Activated B cell treated with CpG ODN at 0.5 μM for 24 hours (primary cell): ENCODE measurements at regions not wholly inside any gene's neighbourhood (a gene's known extent, or its start where the extent isn't known, plus 50 kb on each side); places are given as distances from the start of the nearest gene placed in this dataset.

Source experiments
- ATAC-seq: fragments of 200-7000 bp; cut with Tn5 transposase; one replicate; pipeline ENCODE4 v1.10.0; 2021; ENCODE audit warnings: low read depth, mild to moderate bottlenecking, moderate library complexity
- CTCF ChIA-PET: fragments of 350-600 bp; sonication (Branson Sonifier 250); formaldehyde crosslinking; loops from one replicate; lab custom pipeline; 2021; ENCODE audit warnings: antibody characterized with exemption; lab: Charles Lee
- POLR2A ChIA-PET: fragments of 350-600 bp; sonication (Branson Sonifier 250); formaldehyde crosslinking; loops from one replicate; lab custom pipeline; 2021; ENCODE audit warnings: antibody characterized with exemption; lab: Charles Lee
- DNase-seq: peaks from one replicate; pipeline ENCODE4 v3.0.0; 2022
- H3K27ac Mint-ChIP-seq: one replicate; pipeline ENCODE4 v1.8.0; 2020; ENCODE audit warnings: mixed read lengths
- H3K27me3 Mint-ChIP-seq: one replicate; pipeline ENCODE4 v1.8.0; 2021; ENCODE audit warnings: mixed read lengths
- H3K36me3 Mint-ChIP-seq: one replicate; pipeline ENCODE4 v1.8.0; 2021; ENCODE audit warnings: low read depth, mixed read lengths
- H3K4me1 Mint-ChIP-seq: one replicate; pipeline ENCODE4 v1.8.0; 2021; ENCODE audit warnings: mixed read lengths
- H3K4me3 Mint-ChIP-seq: one replicate; pipeline ENCODE4 v1.8.0; 2020; ENCODE audit warnings: mild to moderate bottlenecking, mixed read lengths
- H3K9me3 Mint-ChIP-seq: one replicate; pipeline ENCODE4 v1.8.0; 2020; ENCODE audit warnings: mixed read lengths
- intact Hi-C: fragments of 100-400 bp; cut with micrococcal nuclease; formaldehyde crosslinking; loops from one replicate; pipeline ENCODE4 v1.15.1; 2024
- TF ChIP-seq, protein P1 (sequence below): fragments of 200-600 bp; IDR thresholded peaks from one replicate; pipeline ENCODE4 v1.8.0; 2022; ENCODE audit warnings: antibody characterized with exemption, mild to moderate bottlenecking

- ATAC-seq: no peak
- POLR2A ChIA-PET: no interaction called here
- no peaks in the 10 kb centered on the region for H3K27me3 Mint-ChIP-seq
- CTCF ChIA-PET: no interaction called here
- no peak for DNase-seq
- no peaks in the 10 kb centered on the region for H3K4me1 Mint-ChIP-seq
- TF ChIP-seq, protein P1, sequence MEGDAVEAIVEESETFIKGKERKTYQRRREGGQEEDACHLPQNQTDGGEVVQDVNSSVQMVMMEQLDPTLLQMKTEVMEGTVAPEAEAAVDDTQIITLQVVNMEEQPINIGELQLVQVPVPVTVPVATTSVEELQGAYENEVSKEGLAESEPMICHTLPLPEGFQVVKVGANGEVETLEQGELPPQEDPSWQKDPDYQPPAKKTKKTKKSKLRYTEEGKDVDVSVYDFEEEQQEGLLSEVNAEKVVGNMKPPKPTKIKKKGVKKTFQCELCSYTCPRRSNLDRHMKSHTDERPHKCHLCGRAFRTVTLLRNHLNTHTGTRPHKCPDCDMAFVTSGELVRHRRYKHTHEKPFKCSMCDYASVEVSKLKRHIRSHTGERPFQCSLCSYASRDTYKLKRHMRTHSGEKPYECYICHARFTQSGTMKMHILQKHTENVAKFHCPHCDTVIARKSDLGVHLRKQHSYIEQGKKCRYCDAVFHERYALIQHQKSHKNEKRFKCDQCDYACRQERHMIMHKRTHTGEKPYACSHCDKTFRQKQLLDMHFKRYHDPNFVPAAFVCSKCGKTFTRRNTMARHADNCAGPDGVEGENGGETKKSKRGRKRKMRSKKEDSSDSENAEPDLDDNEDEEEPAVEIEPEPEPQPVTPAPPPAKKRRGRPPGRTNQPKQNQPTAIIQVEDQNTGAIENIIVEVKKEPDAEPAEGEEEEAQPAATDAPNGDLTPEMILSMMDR: no peak
- no peak overlapping the region for H3K4me3 Mint-ChIP-seq
- no peak overlapping the region for H3K27ac Mint-ChIP-seq
- no peaks in the 10 kb centered on the region for H3K36me3 Mint-ChIP-seq
- no peaks in the 10 kb centered on the region for H3K9me3 Mint-ChIP-seq
- intact Hi-C loops: no loop called here
Observed at GRCh38 chr4:124505211-124505610, 207.3 kb downstream of the ANKRD50 start.

GRCh38 chr4:124509151-124509550 is 203.4 kb downstream of the ANKRD50 start:
- ATAC-seq (no peak), DNase-seq (no peak)
- POLR2A ChIA-PET: no interaction called here
- H3K36me3 Mint-ChIP-seq: no peaks in the 10 kb centered on the region
- H3K4me1 Mint-ChIP-seq: no peaks in the 10 kb centered on the region
- no peaks in the 10 kb centered on the region for H3K9me3 Mint-ChIP-seq
- CTCF ChIA-PET: no interaction called here
- no peak overlapping the region for H3K27ac Mint-ChIP-seq
- TF ChIP-seq, protein P1: no peak
- intact Hi-C loops: no loop called here
- H3K27me3 Mint-ChIP-seq: no peaks in the 10 kb centered on the region
- no peak overlapping the region for H3K4me3 Mint-ChIP-seq

- H3K27me3 Mint-ChIP-seq: no peaks in the 10 kb centered on the region
- H3K4me1 Mint-ChIP-seq: no peaks in the 10 kb centered on the region
- TF ChIP-seq, protein P1: no peak
- DNase-seq: no peak
- no peaks in the 10 kb centered on the region for H3K36me3 Mint-ChIP-seq
- CTCF ChIA-PET: no interaction called here
- no peaks in the 10 kb centered on the region for H3K9me3 Mint-ChIP-seq
- no peak overlapping the region for H3K27ac Mint-ChIP-seq
- H3K4me3 Mint-ChIP-seq: no peak overlapping the region
- intact Hi-C loops: no loop called here
- no peak for ATAC-seq
- POLR2A ChIA-PET: no interaction called here
Observed at GRCh38 chr4:124514588-124514987, 197.9 kb downstream of the ANKRD50 start.

- H3K4me3 Mint-ChIP-seq: no peak overlapping the region
- intact Hi-C loops: no loop called here
- no peak overlapping the region for H3K27ac Mint-ChIP-seq
- no peak for ATAC-seq
- TF ChIP-seq, protein P1: no peak
- POLR2A ChIA-PET: no interaction called here
- no peaks in the 10 kb centered on the region for H3K36me3 Mint-ChIP-seq
- H3K4me1 Mint-ChIP-seq: no peaks in the 10 kb centered on the region
- no peaks in the 10 kb centered on the region for H3K9me3 Mint-ChIP-seq
- no peaks in the 10 kb centered on the region for H3K27me3 Mint-ChIP-seq
- CTCF ChIA-PET: no interaction called here
- no peak for DNase-seq
Observed at GRCh38 chr4:124515591-124515990, 196.9 kb downstream of the ANKRD50 start.

DNA sequence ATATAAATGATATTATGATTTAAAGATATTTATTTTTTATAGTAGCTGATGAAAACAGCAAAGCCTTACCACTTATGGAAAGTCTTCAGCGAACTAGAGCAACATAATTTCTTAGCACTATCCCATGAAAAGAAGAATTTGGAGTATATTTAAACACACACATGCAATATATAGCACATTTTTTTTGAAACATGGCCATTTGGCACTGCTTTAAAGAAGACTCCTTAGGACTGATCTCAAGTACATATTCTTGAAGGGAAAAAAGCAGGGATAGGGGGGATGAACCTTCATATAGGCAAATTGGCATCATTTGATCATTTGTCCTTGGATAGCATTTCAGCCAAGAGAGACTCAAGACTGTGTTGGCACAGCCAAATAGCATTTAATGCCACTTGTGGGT is 193.3 kb downstream of the ANKRD50 start:
- ChIA-PET CTCF (no interaction called here), POLR2A (no interaction called here)
- TF ChIP-seq, protein P1: no peak
- H3K27ac Mint-ChIP-seq: no peak overlapping the region
- intact Hi-C loops: no loop called here
- no peak overlapping the region for H3K4me3 Mint-ChIP-seq
- ATAC-seq (no peak), DNase-seq (no peak)
- no peaks in the 10 kb centered on the region for H3K27me3 Mint-ChIP-seq
- H3K4me1 Mint-ChIP-seq: no peaks in the 10 kb centered on the region
- no peaks in the 10 kb centered on the region for H3K36me3 Mint-ChIP-seq
- peaks cover 2% of the 10 kb centered on the region for H3K9me3 Mint-ChIP-seq
